Activated naive CD4-positive, alpha-beta T cell treated with anti-CD3 and anti-CD28 coated beads, Interleukin-2, amount 10 ng/mL, durations not matched to agents 7 days and 5 days (primary cell): ENCODE measurements at regions not wholly inside any gene's neighbourhood (a gene's known extent, or its start where the extent isn't known, plus 50 kb on each side); places are given as distances from the start of the nearest gene placed in this dataset.

Experiments
- CTCF ChIA-PET: fragments of 350-600 bp; sonication (Branson Sonifier 250); formaldehyde crosslinking; loops from one replicate; lab custom pipeline; 2021; ENCODE audit warnings: antibody characterized with exemption; lab: Charles Lee
- DNase-seq: peaks from one replicate; pipeline ENCODE4 v3.0.0-alpha.2; 2020
- H3K27ac Mint-ChIP-seq: one replicate; pipeline ENCODE4 v1.8.0; 2021; ENCODE audit warnings: mild to moderate bottlenecking, moderate library complexity, mixed read lengths
- H3K27me3 Mint-ChIP-seq: one replicate; pipeline ENCODE4 v1.8.0; 2021; ENCODE audit warnings: mild to moderate bottlenecking, mixed read lengths
- H3K36me3 Mint-ChIP-seq: one replicate; pipeline ENCODE4 v1.8.0; 2021; ENCODE audit warnings: mixed read lengths
- H3K4me1 Mint-ChIP-seq: one replicate; pipeline ENCODE4 v1.8.0; 2021; ENCODE audit warnings: mixed read lengths
- H3K4me3 Mint-ChIP-seq: one replicate; pipeline ENCODE4 v1.8.0; 2021; ENCODE audit warnings: mild to moderate bottlenecking, moderate library complexity, mixed read lengths
- H3K9me3 Mint-ChIP-seq: one replicate; pipeline ENCODE4 v1.8.0; 2021; ENCODE audit warnings: mixed read lengths

DNA sequence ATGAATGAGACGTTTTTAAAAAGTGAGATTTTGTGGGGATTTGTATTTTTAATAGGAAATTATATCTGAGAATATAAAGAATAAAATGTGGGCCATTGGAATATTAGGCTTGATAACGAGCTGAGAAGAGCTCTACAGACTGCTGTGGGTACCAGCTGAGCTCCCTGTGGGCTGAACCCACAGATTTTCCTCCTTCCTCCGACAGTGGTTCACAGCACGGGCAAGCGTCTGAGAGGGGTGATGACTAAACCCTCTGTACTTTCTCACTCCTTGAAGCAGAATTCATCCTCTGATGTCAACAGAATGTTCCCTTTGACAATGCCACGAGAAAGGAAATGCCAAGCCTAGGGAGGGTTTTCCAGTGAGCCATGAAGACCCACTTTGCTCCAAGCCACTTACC lies 102.7 kb upstream of the AJAP1 start:
- CTCF ChIA-PET = no interaction called here
- Mint-ChIP-seq H3K4me1 (no peaks in the 10 kb centered on the region), H3K36me3 (no peaks in the 10 kb centered on the region), H3K27ac (no peak overlapping the region), H3K4me3 (no peak overlapping the region), H3K9me3 (no peaks in the 10 kb centered on the region), H3K27me3 (no peaks in the 10 kb centered on the region)
- DNase-seq = no peak

DNA sequence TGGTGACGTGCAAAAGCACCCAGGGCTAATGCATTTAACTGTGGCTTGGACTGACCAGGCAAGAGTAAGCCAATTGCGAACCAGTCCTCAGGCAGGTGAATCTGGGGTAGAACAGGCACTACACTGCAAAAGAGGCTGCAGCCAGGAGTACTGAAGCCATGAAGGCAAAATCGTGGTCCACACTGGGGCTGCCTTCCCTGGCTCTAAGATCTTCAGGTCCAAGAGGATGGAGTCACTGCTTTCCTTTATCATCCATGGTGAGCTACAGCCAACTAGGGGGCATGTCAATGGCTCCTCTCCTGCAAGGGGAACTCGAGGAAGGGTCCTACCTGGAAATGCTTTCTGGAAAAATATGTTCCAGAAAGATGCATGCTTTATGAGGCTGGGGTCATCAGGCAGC lies 100.6 kb upstream of the AJAP1 start:
- H3K27ac Mint-ChIP-seq = no peak overlapping the region
- H3K27me3 Mint-ChIP-seq = no peaks in the 10 kb centered on the region
- no peak for DNase-seq
- H3K4me3 Mint-ChIP-seq = no peak overlapping the region
- H3K4me1 Mint-ChIP-seq = no peaks in the 10 kb centered on the region
- H3K36me3 Mint-ChIP-seq = no peaks in the 10 kb centered on the region
- no peaks in the 10 kb centered on the region for H3K9me3 Mint-ChIP-seq
- CTCF ChIA-PET = no interaction called here

DNA sequence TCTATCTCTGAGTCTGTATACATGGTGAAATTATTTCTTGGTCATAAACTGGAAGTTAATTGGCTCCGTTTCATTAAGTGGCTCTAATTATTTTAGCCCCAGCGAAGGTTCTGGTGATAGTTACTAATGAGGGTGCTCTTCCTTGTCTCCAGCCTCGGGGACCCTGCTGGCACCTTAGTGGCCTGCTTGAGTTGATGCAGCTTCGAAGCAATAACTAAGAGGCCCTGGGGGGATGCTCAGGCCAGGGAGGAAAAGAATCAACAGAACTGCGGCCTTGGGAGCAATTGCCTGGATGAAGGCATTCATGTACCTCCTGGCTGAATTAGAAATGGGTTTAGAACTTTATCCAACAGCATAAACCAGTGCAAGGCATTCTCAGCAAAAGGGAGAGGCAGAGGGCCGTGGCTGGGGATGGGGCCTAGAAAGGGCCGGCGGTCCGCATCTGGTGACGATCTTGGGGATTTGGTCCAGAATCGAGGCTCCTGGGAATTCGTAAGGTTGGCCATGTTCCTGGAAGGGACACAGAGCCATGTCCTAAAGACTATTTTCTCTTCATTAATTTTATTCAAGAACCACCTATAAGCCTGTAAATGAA lies 100.0 kb upstream of the AJAP1 start:
- H3K36me3 Mint-ChIP-seq = no peaks in the 10 kb centered on the region
- no peaks in the 10 kb centered on the region for H3K4me1 Mint-ChIP-seq
- DNase-seq = no peak
- H3K27me3 Mint-ChIP-seq = no peaks in the 10 kb centered on the region
- no peak overlapping the region for H3K4me3 Mint-ChIP-seq
- CTCF ChIA-PET = no interaction called here
- no peaks in the 10 kb centered on the region for H3K9me3 Mint-ChIP-seq
- H3K27ac Mint-ChIP-seq = no peak overlapping the region

DNA sequence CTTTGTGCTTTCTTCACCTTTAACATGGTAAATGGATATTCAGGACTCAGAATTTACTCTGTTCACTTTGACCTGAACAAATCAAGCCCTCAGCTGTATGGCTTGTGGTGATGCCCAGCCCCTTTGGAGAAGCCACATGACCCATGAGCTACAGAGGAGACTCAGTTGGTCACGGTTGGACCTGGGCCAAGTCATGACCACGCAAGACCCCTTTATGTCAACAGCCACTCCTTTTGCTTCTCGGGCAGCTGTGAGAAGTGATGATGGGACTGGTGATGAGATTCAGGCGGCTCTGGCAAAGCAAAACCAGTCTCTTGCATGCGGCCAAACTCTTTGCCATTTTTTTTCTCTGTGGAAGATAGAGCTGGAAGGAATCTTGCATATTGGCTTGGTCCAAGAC lies 96.5 kb upstream of the AJAP1 start:
- no peak for DNase-seq
- Mint-ChIP-seq H3K9me3 (no peaks in the 10 kb centered on the region), H3K27me3 (peaks cover 5% of the 10 kb centered on the region), H3K4me1 (no peaks in the 10 kb centered on the region), H3K36me3 (no peaks in the 10 kb centered on the region), H3K4me3 (no peak overlapping the region), H3K27ac (no peak overlapping the region)
- CTCF ChIA-PET = no interaction called here

- Mint-ChIP-seq H3K4me1 (no peaks in the 10 kb centered on the region), H3K4me3 (no peak overlapping the region), H3K36me3 (no peaks in the 10 kb centered on the region), H3K9me3 (no peaks in the 10 kb centered on the region), H3K27me3 (peaks cover 5% of the 10 kb centered on the region), H3K27ac (no peak overlapping the region)
- no peak for DNase-seq
- CTCF ChIA-PET = no interaction called here
These were observed 93.2 kb upstream of the AJAP1 start for GRCh38 chr1:4561205-4561604.

GRCh38 chr1:4562321-4562720 lies 92.1 kb upstream of the AJAP1 start:
- Mint-ChIP-seq H3K36me3 (no peaks in the 10 kb centered on the region), H3K4me3 (no peak overlapping the region), H3K27ac (no peak overlapping the region), H3K4me1 (no peaks in the 10 kb centered on the region), H3K9me3 (no peaks in the 10 kb centered on the region), H3K27me3 (peaks cover 5% of the 10 kb centered on the region)
- CTCF ChIA-PET = no interaction called here
- DNase-seq = no peak

DNA sequence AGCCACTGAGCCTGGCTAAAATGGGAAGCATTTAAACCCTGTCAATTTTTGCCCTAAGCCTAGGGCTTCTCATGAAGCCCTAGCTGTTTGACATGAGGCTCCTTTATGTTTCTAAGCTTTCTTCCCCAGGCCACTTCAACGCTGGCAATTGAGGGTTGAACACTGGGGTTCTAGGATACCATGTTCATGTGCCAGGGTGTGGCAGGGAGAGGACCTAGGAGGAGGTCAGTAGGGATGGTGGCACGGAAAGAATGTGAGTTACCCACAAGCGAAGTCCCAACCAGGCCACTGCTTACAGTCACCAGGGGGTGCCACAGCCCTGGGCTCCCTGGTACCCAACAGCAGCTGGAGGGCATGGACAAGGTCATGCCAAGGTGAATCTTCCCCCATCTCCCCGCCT lies 90.8 kb upstream of the AJAP1 start:
- no peaks in the 10 kb centered on the region for H3K4me1 Mint-ChIP-seq
- DNase-seq = no peak
- CTCF ChIA-PET = no interaction called here
- no peaks in the 10 kb centered on the region for H3K9me3 Mint-ChIP-seq
- peaks cover 5% of the 10 kb centered on the region for H3K27me3 Mint-ChIP-seq
- H3K36me3 Mint-ChIP-seq = no peaks in the 10 kb centered on the region
- no peak overlapping the region for H3K27ac Mint-ChIP-seq
- no peak overlapping the region for H3K4me3 Mint-ChIP-seq

- no peak overlapping the region for H3K27ac Mint-ChIP-seq
- no peaks in the 10 kb centered on the region for H3K9me3 Mint-ChIP-seq
- DNase-seq = no peak
- no peaks in the 10 kb centered on the region for H3K36me3 Mint-ChIP-seq
- peaks cover 5% of the 10 kb centered on the region for H3K27me3 Mint-ChIP-seq
- no peak overlapping the region for H3K4me3 Mint-ChIP-seq
- CTCF ChIA-PET = no interaction called here
- H3K4me1 Mint-ChIP-seq = no peaks in the 10 kb centered on the region
These were observed 90.4 kb upstream of the AJAP1 start for GRCh38 chr1:4564051-4564450.

DNA sequence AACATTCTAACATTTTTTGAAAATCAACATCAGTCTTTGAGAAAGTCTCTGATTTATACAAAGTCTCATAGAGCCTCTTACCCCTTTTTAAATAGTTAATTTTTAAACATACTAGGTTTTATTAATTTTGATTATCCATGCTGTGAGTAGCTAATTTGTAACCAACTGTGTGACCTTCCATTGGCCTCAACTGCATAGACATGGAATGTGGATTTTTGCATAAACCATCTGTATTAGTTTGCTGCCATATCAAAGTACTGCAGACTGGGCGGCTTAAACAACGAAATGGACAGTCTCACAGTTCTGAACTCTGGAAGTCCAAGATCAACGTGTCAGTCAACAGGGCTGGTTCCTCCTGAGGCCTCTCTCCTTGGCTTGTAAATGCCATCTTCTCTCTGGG lies 89.2 kb upstream of the AJAP1 start:
- no peaks in the 10 kb centered on the region for H3K4me1 Mint-ChIP-seq
- no peaks in the 10 kb centered on the region for H3K36me3 Mint-ChIP-seq
- no peak for DNase-seq
- CTCF ChIA-PET = no interaction called here
- peaks cover 5% of the 10 kb centered on the region for H3K27me3 Mint-ChIP-seq
- H3K9me3 Mint-ChIP-seq = no peaks in the 10 kb centered on the region
- H3K4me3 Mint-ChIP-seq = no peak overlapping the region
- no peak overlapping the region for H3K27ac Mint-ChIP-seq

DNA sequence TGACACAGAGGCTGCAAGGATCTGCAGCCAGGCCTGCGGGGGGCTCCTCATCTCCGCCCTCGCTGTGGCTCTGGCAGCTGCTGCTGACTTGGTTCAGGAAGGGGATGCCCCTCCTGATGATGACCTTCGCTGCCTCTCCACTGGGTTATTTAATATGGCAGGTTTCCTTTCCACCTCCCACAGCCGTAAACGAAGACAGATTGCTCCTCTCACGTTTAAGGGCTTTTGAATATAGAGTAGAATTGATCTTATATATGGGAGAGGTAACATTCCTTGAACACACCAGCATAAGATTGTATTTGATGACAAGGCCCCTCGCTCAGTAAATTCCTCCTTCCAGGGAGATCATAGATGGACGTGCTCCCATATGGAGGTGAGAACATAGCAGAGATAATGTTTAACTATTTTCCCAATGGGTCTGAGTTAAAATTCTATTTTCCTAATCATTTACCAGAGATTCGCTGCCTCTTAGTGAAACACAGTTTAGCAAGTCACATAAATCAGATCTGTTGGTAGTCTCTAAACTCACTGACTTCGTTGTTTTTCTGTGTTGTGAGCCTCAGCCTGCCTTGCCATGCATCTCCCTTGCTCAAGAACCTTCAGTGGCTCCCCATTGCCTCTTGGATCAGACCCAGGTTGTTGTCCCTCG lies 88.5 kb upstream of the AJAP1 start:
- Mint-ChIP-seq H3K36me3 (no peaks in the 10 kb centered on the region), H3K9me3 (no peaks in the 10 kb centered on the region), H3K4me1 (no peaks in the 10 kb centered on the region), H3K27me3 (peaks cover 4% of the 10 kb centered on the region), H3K4me3 (no peak overlapping the region), H3K27ac (no peak overlapping the region)
- CTCF ChIA-PET = interaction anchor here (0.7 kb wide), 1 partner anchor 1409 kb away, joined by 3 read pairs; no protein-coding TSS in a partner anchor
- no peak for DNase-seq

- Mint-ChIP-seq H3K27me3 (peaks cover 16% of the 10 kb centered on the region), H3K27ac (no peak overlapping the region), H3K4me3 (no peak overlapping the region), H3K36me3 (no peaks in the 10 kb centered on the region), H3K9me3 (no peaks in the 10 kb centered on the region), H3K4me1 (no peaks in the 10 kb centered on the region)
- CTCF ChIA-PET = no interaction called here
- no peak for DNase-seq
These were observed 83.1 kb upstream of the AJAP1 start for GRCh38 chr1:4571263-4571662.

DNA sequence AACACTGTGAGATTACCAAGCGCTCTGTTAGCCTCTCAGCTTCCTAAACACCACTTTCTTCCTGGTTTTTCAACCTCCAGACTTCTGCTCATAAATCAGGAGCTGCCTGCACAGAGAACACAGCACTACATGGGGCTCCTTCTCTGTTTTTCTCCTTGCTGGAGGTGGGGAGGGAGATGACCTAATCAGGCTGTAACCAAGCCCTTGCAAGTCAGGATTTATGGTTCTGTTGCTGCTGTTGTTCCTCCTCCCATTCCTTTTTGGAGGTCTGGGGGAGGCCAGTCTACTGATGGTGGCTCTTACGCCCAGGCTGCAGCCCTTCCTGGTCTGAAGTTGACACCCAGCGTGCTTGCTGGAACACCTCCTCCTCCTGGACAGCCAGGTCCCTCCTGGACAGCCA lies 80.9 kb upstream of the AJAP1 start:
- H3K36me3 Mint-ChIP-seq = no peaks in the 10 kb centered on the region
- no peak overlapping the region for H3K4me3 Mint-ChIP-seq
- H3K27me3 Mint-ChIP-seq = peaks cover 16% of the 10 kb centered on the region
- no peaks in the 10 kb centered on the region for H3K4me1 Mint-ChIP-seq
- DNase-seq = no peak
- H3K9me3 Mint-ChIP-seq = no peaks in the 10 kb centered on the region
- no peak overlapping the region for H3K27ac Mint-ChIP-seq
- CTCF ChIA-PET = no interaction called here

DNA sequence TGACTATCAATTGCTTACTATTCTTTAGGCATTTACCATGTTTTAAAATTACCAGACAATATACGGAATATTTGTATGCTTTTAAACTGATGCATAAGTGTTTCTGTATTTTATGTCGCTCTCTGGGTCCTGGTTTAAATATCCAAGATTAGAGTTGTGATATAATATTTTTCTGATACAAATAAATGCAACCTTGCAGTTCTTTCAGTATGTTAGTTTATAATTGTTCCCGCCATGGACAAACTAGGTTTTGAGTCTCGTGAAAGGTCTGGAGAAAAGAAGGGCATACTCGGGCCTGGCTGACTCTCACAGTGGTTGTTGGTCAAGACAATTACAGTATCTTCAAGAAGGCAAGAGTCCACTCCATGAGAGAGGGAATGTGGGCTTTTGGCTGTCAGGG lies 72.6 kb upstream of the AJAP1 start:
- DNase-seq = no peak
- Mint-ChIP-seq H3K4me1 (no peaks in the 10 kb centered on the region), H3K27ac (no peak overlapping the region), H3K4me3 (no peak overlapping the region), H3K27me3 (peaks cover 12% of the 10 kb centered on the region), H3K9me3 (no peaks in the 10 kb centered on the region), H3K36me3 (no peaks in the 10 kb centered on the region)
- CTCF ChIA-PET = no interaction called here

DNA sequence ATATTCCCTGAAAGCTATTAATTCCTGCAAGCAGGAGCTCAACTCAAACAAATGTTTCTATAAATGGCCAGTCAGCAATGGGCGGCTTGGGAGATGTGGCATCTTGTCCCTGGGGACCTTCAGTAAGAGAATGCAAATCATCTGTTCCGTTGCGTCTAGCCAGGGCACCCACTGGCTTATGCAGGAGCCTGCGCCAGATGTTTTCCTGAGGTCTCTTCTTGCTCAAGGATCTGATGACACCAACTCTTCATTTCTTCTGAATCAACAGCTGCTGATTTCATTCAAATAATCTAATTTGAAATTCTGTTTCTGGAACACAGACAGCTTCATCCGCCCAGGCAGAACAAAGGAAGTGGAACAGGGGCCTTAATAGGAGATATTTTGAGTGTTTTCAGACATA lies 70.0 kb upstream of the AJAP1 start:
- no peaks in the 10 kb centered on the region for H3K4me1 Mint-ChIP-seq
- no peak overlapping the region for H3K27ac Mint-ChIP-seq
- peaks cover 12% of the 10 kb centered on the region for H3K27me3 Mint-ChIP-seq
- DNase-seq = no peak
- H3K36me3 Mint-ChIP-seq = no peaks in the 10 kb centered on the region
- CTCF ChIA-PET = interaction anchor here (0.9 to 1.2 kb wide), 4 partner anchors 21 to 71 kb away, joined by 3 read pairs; no protein-coding TSS in a partner anchor
- H3K4me3 Mint-ChIP-seq = no peak overlapping the region
- H3K9me3 Mint-ChIP-seq = no peaks in the 10 kb centered on the region

GRCh38 chr1:4585216-4585615 lies 69.2 kb upstream of the AJAP1 start:
- CTCF ChIA-PET = interaction anchor here (0.7 to 1.2 kb wide), 4 partner anchors 10 to 71 kb away, joined by 3 read pairs; no protein-coding TSS in a partner anchor
- DNase-seq = peak; percentile 58
- H3K27ac Mint-ChIP-seq = no peak overlapping the region
- no peak overlapping the region for H3K4me3 Mint-ChIP-seq
- H3K9me3 Mint-ChIP-seq = no peaks in the 10 kb centered on the region
- no peaks in the 10 kb centered on the region for H3K4me1 Mint-ChIP-seq
- H3K36me3 Mint-ChIP-seq = no peaks in the 10 kb centered on the region
- peaks cover 12% of the 10 kb centered on the region for H3K27me3 Mint-ChIP-seq
